ENCODE measurements at regions not wholly inside any gene's neighbourhood (a gene's known extent, or its start where the extent isn't known, plus 50 kb on each side); places are given as distances from the start of the nearest gene placed in this dataset.

- TF ChIP-seq, protein P1, sequence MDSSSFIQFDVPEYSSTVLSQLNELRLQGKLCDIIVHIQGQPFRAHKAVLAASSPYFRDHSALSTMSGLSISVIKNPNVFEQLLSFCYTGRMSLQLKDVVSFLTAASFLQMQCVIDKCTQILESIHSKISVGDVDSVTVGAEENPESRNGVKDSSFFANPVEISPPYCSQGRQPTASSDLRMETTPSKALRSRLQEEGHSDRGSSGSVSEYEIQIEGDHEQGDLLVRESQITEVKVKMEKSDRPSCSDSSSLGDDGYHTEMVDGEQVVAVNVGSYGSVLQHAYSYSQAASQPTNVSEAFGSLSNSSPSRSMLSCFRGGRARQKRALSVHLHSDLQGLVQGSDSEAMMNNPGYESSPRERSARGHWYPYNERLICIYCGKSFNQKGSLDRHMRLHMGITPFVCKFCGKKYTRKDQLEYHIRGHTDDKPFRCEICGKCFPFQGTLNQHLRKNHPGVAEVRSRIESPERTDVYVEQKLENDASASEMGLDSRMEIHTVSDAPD (CRISPR knock-in tag; IDR thresholded peaks at IDR 0.05), result no peak
- TF ChIP-seq RBFOX2 (IDR thresholded peaks at IDR 0.05; ENCODE audit: low read depth, low read length) (peak; percentile 11), NR2C2 (CRISPR knock-in tag; IDR thresholded peaks at IDR 0.05) (0 out of 2 replicates have a peak, but pooled peaks have one; percentile 3), NR2C2 (tag; IDR thresholded peaks at IDR 0.05) (no peak), SNIP1 (IDR thresholded peaks at IDR 0.05; ENCODE audit: low read depth) (no peak), SMAD1 (IDR thresholded peaks at IDR 0.05; ENCODE audit: low read depth, low read length, partially characterized antibody) (peak; percentile 50), CXXC5 (CRISPR knock-in tag; IDR thresholded peaks at IDR 0.05) (0 out of 2 replicates have a peak, but pooled peaks have one; percentile 1), ZNF431 (CRISPR knock-in tag; IDR thresholded peaks at IDR 0.05) (no peak)
These were observed 753.4 kb upstream of the ADGRB3 start (continued) for GRCh38 chr6:67881706-67882065.

- Histone ChIP-seq H3K4me2 (ENCODE audit: insufficient read depth, low read length) (peak overlapping the region; percentile 98), H3K79me2 (ENCODE audit: control insufficient read depth, insufficient read depth, low read length) (peaks cover 67% of the 10 kb centered on the region), H3K9me1 (ENCODE audit: control insufficient read depth, insufficient read depth, low read length) (no peaks in the 10 kb centered on the region), H3K4me3 (peak overlapping the region; percentile 93), H3K36me3 (ENCODE audit: control insufficient read depth, insufficient read depth, low read length) (peaks cover 53% of the 10 kb centered on the region), H2AFZ (ENCODE audit: low read depth, low read length) (no peak overlapping the region), H3K27ac (ENCODE audit: extremely low read depth, low read depth, low read length) (peak overlapping the region; percentile 98), H4K20me1 (replicated peaks; ENCODE audit: control insufficient read depth, insufficient read depth, low read length) (peaks cover 10% of the 10 kb centered on the region), H3K4me1 (replicated peaks in 1 of 2; ENCODE audit: control insufficient read depth in 2 of 2, insufficient read depth in 2 of 2, low read length in 2 of 2) (peaks cover 10 to 19% of the 10 kb centered on the region in 2 experiments), H3K9ac (ENCODE audit: insufficient read depth in 1 of 2, low read depth in 2 of 2, low read length in 2 of 2) (peak overlapping the region in 1 of 2 experiments; percentile 100; a peak in 2 of 4 replicates), H3K27me3 (ENCODE audit: control insufficient read depth in 2 of 2, insufficient read depth in 2 of 2, low read length in 2 of 2) (no peaks in the 10 kb centered on the region), H3K9me3 (replicated peaks; ENCODE audit: control insufficient read depth, insufficient read depth, low read depth, low read length) (peaks cover 1% of the 10 kb centered on the region; the same call in 1 of the 2 replicates)
- WGBS (ENCODE audit: insufficient coverage, low coverage, missing lambda C conversion rate), result 23% methylated on average over 15 of the region's 16 CpGs
- peak; percentile 69 for FAIRE-seq
- intact Hi-C loops (cut with micrococcal nuclease) (no loop called here), in situ Hi-C loops (cut with MboI) (loop anchor here (10.0 kb wide), 1 partner anchor 344 kb away; no protein-coding TSS in a partner anchor)
- ChIA-PET POLR2A (interaction anchor here (0.5 to 1.6 kb wide), 12 partner anchors 12 to 1135 kb away, joined by 3 to 5 read pairs (median 3); no protein-coding TSS in a partner anchor), CTCF (ENCODE audit: low intra/inter-chr PET ratio) (no interaction called here)
- no TSS peak for BruUV-seq (replicated peaks)
- ATAC-seq, result peak; percentile 27
- DNase-seq (ENCODE audit: extremely low read depth in 1 of 4, low spot score in 3 of 4), result peak in 2 of 4 experiments; percentile 22 to 81
- TF ChIP-seq, protein P2, sequence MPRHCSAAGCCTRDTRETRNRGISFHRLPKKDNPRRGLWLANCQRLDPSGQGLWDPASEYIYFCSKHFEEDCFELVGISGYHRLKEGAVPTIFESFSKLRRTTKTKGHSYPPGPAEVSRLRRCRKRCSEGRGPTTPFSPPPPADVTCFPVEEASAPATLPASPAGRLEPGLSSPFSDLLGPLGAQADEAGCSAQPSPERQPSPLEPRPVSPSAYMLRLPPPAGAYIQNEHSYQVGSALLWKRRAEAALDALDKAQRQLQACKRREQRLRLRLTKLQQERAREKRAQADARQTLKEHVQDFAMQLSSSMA (CRISPR knock-in tag; IDR thresholded peaks at IDR 0.05), result no peak
- TF ChIP-seq, protein P3, sequence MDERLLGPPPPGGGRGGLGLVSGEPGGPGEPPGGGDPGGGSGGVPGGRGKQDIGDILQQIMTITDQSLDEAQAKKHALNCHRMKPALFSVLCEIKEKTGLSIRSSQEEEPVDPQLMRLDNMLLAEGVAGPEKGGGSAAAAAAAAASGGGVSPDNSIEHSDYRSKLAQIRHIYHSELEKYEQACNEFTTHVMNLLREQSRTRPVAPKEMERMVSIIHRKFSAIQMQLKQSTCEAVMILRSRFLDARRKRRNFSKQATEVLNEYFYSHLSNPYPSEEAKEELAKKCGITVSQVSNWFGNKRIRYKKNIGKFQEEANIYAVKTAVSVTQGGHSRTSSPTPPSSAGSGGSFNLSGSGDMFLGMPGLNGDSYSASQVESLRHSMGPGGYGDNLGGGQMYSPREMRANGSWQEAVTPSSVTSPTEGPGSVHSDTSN (CRISPR knock-in tag; IDR thresholded peaks at IDR 0.05; ENCODE audit: low read depth), result no peak
- TF ChIP-seq, protein P3 (tag; conservative IDR thresholded peaks at IDR 0.05; ENCODE audit: low read depth), result peak; percentile 64
- TF ChIP-seq HDAC3 (IDR thresholded peaks at IDR 0.05; ENCODE audit: borderline replicate concordance, partially characterized antibody) (no peak), ELF2 (CRISPR knock-in tag; IDR thresholded peaks at IDR 0.05) (peak; percentile 47; the same call in 1 of the 2 replicates), SAFB (IDR thresholded peaks at IDR 0.05; ENCODE audit: borderline replicate concordance, low read depth, low read length) (no peak)
These were observed 754.0 kb upstream of the ADGRB3 start for GRCh38 chr6:67880939-67881705.

All from K562 (cell line).